ENCODE measurements at regions not wholly inside any gene's neighbourhood (a gene's known extent, or its start where the extent isn't known, plus 50 kb on each side); places are given as distances from the start of the nearest gene placed in this dataset.
"Not testable (repeated sequence)": the region's sequence is repeated elsewhere in the genome, so short reads cannot be mapped to it uniquely, and the experiment has no call there.

GRCh38 chr10:47676102-47676501 is 87.3 kb downstream of the SYT15B start:
- TF ChIP-seq CTCF, POLR2A (IDR thresholded peaks at IDR 0.05): not testable (repeated sequence)
